HG02588 (cell line): ENCODE measurements at regions not wholly inside any gene's neighbourhood (a gene's known extent, or its start where the extent isn't known, plus 50 kb on each side); places are given as distances from the start of the nearest gene placed in this dataset.

Source experiments
- ATAC-seq: cut with Tn5 transposase; IDR thresholded peaks from one replicate; pipeline ENCODE4 v1.9.1; 2021; ENCODE audit warnings: mild to moderate bottlenecking, moderate library complexity; ENCODE audit not compliant: unreplicated experiment

DNA sequence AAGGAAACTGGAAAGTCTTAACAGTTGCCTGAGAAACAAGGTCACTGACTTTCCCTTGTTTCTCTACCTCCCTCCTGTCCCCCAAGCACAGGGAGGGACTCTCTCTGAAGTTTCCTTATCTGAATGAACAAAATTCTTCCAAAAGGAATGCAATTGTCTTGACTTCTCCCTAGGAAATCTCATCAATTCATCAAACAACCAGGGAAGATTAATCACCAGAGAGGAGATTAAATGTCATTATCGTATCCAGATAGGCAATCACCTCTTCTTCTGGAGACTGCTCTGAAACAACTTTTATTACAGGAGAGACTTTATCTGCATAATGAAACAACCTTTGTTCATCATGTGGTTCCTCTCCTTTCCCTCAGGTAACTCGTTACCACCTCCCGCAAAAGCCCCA, 431.4 kb downstream of the SLC16A7 start:
- ATAC-seq, result no peak

DNA sequence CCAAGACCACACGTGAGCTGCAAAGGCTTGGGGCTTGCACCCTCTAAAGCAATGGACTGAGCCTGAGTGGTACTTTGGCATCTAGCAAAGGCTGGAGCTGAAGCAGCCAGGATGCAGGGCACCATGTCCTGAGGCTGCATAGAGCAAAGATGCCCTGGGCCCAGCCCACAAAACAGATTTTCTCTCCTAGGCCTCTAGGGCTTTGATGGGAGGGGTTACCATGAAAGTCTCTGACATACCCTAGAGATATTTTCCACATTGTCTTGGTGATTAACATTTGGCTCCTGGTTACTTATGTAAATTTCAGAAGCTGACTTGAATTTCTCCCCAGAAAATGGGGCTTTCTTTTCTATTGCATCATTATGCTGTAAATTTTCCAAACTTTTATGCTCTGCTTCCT, 438.3 kb downstream of the SLC16A7 start:
- ATAC-seq, result no peak

DNA sequence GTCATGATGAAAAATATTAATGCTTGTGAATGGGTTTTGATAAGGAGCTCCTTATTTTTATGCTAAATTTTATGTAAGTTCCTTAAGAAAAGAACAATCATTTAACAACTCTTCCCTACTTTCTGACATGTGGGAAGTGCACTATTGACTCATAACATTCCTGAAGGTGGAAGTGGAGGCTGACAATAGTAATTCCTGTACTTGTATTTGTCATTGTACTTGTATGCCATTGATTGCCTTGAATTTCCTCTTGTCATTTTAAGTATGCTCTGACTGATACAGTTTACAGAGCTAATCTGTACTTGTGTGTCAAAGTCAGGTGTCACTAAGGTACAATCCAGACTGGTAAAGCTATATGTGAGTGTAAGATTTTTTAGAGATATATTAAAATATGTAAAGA, 440.0 kb downstream of the SLC16A7 start:
- no peak for ATAC-seq

DNA sequence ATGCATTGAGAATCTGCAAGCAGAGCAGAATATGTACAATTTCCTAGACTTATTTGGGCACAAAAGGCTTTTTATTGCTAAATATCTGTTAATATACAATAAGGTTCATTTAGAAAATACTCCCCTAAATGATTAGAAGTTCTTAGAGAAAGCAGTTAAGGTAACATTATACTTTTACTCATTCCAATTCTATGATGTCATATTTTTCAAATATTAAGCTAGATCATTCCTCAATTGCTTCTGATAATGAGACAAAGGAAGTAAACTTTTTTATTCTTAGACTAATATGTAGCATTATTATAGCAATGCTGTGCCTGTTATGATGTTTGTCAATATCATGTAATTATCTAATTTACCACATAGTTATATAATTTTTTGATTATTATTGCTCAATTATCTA, 447.0 kb downstream of the SLC16A7 start:
- ATAC-seq, result no peak

DNA sequence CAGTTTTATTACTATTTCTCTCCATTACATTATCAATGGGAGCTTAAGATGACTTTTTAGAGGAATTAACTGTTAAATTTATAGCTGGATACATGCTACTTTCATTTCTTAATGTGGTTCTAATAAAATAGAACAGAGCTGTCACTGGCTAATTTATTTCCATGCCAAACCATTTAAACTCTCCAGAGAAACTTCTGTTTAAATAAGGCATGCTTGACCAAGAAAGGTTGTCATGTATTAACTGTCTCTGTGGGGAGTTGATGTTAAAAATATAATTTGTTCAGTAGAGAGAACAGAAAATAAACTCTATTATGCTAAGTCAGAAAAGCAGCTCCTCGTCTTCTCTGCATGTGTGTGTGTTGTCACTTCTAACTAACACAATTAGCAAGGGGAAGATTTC, 447.4 kb downstream of the SLC16A7 start:
- ATAC-seq, result no peak

DNA sequence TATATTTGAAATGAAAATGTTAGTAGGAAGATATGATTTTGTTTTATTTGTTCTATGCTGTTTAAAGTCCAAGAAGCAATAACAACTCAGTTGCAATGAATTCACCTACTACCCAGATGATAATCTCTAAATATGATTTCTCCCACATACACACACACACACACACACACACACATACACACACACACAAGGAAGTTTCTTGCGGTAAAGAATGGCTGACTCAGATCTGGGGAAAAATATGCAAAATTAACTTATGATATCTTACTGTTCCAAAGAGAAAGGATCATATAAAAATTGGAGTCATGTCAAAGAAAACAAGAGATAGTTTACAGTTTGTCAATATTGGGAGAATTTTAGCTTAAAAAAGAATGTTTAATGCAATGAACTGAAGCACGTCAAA, 456.7 kb downstream of the SLC16A7 start:
- no peak for ATAC-seq

DNA sequence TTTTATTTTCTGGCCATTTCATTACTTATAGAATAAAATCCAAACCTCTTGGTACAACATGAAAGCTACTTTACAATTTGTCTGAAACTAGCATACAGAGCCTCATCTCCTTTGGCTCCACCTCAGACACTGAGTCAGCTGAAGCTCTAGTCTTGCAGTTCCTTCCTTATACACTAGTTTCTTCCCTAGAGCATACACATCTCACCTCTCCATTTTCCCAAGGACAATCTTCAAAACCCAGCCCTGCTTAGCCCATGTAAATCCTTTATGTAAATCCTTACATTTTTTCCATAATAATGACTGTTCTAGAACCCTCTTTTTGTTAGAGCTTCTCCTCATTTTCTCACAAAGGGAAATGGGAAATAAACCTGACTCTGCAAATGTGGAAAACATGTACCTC, 463.4 kb downstream of the SLC16A7 start:
- ATAC-seq, result no peak

DNA sequence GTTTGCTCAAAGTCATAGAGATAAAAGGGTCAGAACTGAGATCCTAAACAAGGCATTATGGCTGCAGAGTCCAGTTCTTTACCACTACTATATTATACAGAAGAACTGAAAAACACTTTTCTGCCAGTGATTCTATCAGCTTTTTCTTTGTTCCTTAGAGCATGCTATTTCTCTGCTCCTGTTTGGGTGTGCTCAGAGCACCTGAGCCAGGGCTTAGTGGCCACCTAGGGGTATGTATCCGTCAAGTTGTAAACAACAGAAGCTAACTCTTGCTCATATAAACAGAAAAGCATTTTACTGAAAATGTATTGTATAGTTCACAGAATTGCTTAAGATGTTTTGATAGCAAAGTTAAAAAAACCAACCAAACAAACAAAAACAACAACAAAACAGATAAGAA, 470.8 kb downstream of the SLC16A7 start:
- no peak for ATAC-seq

DNA sequence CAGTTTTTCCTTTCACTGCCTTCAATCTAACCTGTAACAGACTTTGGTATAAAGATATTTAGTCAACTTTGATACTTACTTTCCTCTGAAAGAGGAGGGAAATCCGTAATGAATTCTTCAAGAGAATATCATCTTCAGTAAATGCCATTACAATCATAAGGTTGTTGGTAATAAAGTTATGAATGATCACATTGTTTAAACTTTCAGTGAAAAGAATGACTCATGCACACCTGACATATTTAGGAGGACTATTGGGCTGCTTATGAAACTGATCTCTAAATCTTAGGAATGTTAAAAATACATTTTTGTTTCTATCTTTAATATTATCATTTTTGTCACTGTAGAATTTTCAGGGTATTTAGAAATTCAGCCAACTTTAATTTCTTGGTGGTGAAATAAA, 474.7 kb downstream of the SLC16A7 start:
- ATAC-seq, result no peak

DNA sequence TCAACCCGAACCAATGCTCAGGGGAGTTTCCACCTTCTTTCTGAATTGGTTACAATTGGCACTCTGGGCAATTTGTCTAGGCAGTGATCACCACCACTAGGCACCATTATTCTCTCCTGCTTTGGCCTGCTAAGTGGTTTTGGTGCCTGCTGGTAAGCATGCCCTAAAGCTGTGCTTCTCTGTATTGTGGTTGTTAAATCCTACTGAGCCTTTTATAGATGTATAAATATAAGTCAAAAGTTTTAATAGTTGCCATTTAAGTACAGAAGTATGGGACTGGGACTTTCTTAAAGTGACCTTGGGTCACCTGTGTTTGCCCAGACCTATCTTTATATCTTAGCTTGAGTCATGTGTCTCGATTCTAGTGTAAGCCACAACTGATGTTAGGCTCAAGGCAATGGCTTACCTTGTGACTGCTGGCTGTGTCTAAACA, 475.9 kb downstream of the SLC16A7 start:
- no peak for ATAC-seq

DNA sequence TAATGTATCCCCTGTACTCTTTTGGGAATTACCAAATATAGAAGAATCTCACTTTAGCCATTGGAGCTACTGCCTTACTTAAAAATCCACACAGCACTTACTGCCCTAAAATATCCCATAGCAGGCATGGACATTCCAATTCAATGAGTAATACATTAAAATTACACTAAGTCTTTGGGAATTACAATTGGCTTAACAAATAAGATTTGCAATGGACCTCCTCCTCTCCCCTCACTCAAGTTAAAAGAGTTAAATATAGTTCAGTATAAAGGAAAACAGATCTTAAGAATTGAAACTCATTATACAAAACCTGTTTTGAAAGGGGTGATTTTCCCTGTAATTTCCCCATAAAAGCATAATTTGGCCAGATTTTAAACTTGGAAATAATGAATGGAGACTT, 477.1 kb downstream of the SLC16A7 start:
- ATAC-seq, result no peak

DNA sequence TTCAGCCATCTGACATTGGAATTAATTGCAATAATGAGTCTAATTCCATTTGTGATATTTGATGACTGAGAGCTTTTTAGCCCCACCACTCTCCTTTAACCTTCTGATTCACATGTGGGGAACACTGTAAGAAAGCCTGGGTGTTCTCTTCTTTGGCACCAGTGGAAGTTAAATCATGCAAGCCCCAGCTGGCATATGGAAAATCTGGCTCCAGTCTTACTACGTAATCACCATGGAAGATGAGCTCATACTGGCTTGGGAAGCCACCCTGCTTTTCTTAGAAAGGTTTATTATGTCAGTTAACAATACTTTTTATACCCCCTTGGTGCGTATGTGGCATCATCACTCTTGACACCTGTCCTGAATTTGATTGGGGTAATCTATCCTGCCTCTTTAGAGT, 479.3 kb downstream of the SLC16A7 start:
- ATAC-seq, result no peak

DNA sequence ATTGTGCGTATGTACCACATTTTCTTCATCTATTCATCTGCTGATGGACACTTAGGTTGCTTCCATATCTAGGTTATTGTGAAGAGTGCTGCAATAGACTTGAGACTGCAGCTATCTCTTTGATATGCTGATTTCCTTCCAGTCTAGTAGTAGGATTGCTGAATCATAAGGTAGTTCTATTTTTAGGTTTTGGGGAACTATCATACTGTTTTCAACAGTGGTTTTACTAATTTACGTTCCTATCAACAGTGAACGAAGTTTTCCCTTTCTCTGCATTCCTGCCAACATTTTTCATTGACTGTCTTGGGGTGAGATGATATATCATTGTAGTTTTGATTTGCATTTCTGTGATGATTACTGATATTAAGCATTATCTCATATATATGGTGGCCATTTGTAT, 482.2 kb downstream of the SLC16A7 start:
- ATAC-seq, result no peak

DNA sequence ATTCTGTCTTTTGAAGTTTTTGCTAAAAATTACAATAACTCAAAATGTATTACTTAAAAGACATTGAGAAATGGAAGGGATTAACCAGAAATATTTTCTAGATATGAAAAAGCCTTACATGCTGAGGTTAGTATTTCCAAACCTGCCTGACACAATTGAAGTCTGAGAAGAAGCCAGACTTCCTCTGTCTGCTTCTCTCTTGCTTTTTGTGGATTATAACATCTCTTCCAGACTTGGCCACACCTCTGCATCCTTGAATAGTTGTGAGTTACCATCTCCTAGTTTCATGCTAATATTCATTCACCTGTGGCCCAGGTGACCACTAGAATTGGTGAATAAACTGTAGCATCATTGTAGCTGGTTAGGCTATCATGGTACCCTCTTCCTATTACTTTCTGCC, 497.6 kb downstream of the SLC16A7 start:
- ATAC-seq, result no peak

DNA sequence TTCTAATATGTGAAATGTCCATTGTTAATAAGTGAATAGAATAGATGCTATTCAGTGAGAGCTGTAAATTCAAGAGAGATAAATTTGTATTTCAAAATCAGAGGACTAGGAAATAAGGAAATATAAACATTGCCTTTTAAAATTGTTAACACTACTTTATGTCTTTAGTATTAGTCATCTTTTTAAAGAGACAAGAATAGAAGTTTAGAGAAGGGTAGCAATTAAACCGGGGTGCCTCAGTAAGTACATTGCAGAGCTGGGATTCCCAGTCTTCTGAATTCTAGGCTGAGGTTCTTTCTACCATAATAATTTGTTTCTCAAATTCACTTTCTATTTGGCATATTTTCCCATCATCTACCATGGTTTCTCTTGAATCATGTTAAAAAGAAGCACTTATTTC, 498.6 kb downstream of the SLC16A7 start:
- ATAC-seq, result no peak

DNA sequence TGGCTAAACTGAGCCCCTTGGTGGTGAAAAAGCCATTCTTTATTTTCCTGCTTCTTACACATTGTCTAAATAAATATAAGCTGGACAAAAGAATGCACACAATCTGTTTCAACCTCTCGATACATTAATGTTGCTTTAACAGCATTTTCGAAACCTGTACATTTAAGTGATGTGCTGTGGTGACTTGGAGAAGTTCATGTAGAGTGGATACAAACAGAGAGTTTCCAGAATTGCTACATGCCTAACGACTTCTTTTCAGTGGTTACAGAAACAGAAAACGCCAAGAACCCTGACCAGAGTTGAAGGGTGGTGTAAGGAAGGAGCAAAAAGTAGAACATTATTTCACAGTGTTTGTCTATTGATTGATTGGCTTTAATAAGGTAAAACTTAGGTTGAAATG, 500.9 kb downstream of the SLC16A7 start:
- no peak for ATAC-seq

DNA sequence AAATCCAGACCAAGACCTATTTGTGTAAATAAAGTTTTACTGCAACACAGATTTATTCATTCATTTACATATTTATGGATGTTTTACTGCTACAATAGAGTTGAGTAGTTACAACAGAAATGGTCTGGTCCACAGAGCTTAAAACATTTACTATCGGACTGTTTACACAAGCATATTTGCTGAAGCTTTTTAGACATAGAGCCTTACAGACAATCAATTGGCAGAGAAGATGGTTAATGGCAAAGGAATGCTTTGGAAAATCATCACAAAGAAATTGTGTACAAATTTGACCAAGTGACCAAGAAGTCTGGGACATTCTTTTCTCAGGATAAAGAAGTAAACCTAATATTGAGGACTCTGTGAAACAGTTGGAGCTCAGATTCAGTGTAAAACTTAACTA, 504.3 kb downstream of the SLC16A7 start:
- no peak for ATAC-seq

DNA sequence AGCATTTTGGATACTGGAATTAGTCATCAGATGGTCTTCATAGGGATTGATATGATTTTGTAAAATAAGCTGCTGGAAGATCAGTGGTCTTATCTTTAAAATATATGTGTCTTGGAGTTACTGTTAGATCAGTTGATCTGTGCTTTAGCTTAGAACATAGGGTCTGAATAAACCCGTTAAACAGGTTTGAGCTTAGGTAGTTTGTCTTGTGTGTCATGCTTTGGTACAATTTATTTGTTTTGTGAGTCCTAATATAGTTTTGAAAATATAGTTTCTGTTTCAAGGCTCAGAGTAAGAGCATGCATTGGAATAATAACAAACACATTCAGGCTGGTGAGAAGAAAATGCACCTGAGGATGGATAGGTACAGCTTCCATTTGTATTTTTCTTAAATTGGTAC, 505.0 kb downstream of the SLC16A7 start:
- ATAC-seq, result no peak

DNA sequence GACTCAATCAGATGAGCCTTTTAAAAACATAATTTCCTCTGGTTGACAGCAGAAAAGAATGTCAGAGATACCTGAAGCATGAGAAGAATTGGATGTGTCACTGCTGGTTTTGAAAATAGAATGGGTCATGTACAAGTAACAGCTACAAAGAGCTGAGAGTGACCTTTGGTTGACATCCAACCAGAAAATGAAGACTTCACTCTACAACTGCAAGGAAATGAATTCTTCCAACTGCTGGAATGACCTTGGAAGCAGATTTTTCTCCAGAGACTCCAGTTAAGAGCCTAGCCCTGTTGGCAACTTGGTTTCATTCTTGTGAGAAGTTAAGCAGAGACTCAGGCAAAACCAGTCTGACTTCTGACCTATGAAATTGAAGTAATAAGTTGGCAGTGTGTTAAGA, 505.9 kb downstream of the SLC16A7 start:
- no peak for ATAC-seq

DNA sequence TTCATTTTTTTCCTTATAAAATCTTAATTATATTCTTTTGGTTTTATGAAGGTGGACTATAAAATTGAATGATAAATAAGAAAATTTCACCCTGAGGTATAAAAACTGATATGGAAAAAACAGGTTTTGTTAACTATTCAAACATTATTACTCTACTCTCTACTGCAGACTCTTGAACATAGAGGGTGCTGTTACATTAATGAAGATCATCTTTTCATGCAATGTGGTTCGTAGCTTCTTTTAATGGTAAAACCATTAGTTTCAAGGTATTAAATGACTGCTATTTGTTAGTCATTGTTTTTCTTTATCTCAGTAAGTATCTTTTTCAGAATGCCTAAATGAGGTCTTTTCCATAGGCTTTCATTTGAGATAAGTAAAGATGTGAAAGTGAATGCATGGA, 510.4 kb downstream of the SLC16A7 start:
- no peak for ATAC-seq

DNA sequence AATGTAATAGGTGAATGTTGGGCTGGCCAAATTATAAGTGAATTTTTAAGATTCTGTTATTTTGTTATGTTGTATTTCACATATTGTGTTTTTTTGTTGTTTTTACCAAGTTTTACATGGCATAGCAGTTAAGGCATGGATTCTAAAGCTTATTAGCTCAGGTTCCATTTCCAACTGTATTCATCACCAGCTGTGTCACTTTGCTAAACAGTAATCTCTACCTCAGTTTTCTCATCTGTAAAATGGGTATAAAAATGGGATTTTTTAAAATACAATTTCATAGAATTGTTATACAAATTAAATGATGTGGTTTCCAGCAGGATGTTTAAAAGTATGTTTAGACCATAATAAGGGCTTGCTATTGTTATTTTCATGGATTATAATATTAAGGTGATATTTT, 512.2 kb downstream of the SLC16A7 start:
- ATAC-seq, result no peak

DNA sequence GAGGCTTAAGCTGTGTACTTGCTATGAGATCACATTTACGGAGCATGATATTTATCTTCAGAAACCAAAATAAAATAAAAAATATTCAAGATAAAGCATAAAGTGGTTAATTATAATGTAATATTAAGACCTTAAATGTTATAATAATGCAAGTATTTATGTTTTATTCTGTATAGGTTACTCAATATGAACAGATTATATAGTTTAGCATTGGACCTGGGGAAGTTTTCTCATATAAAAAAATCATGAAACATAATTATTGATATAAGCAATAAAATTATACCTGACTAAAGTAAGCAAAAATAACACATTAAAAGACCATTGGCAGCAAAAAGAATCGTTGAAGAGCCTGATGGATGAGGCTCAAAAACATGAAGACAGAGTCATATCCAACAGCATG, 516.2 kb downstream of the SLC16A7 start:
- no peak for ATAC-seq

DNA sequence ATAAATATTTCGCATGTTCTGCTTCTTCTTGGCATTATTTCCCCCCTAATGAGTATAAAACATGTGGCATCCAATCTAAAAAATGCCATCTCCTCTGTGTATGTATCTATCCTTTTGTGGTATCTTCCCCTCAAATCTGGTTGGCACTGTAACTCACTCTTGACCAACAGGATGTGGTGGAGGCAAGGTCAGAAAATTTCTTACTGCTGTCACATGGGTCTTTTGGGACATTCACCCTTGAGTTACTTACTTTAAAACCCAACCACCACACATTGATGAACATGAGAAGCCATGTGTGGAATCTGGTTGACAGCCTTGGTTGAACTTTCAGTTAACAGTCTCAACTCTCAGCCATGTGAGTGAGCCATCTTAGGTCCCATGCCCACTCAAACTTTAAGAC, 516.9 kb downstream of the SLC16A7 start:
- ATAC-seq, result no peak

DNA sequence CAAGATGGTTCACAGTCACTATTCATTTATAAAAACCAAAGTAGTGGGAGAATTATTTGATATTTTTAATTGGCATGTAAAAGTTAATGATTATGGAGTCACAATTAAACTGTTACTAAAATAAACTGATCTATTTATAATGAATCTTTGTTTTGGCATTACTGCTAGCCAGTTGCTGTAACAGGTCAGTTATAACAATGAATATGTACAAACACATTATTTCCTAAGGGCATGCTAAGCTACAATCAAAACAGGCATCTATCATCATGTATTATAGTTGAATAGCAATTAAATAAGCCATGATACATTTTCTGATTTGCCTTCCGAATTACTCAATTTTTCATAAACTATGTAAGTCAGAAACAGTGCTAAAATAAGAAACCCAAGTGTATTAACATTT, 518.3 kb downstream of the SLC16A7 start:
- no peak for ATAC-seq
